ENCODE measurements at regions not wholly inside any gene's neighbourhood (a gene's known extent, or its start where the extent isn't known, plus 50 kb on each side); places are given as distances from the start of the nearest gene placed in this dataset.

GRCh38 chr16:22691335-22691734 is 122.6 kb upstream of the HS3ST2 start:
- TF ChIP-seq POLR2A (IDR thresholded peaks at IDR 0.05) = no peak
- no peak for TF ChIP-seq POLR2AphosphoS5 (IDR thresholded peaks at IDR 0.05)
- TF ChIP-seq CTCF (IDR thresholded peaks at IDR 0.05) = no peak
- no peak for TF ChIP-seq EP300 (IDR thresholded peaks at IDR 0.05)

Data from sigmoid colon (tissue), 4 donors.